ENCODE measurements at regions not wholly inside any gene's neighbourhood (a gene's known extent, or its start where the extent isn't known, plus 50 kb on each side); places are given as distances from the start of the nearest gene placed in this dataset.

DNA sequence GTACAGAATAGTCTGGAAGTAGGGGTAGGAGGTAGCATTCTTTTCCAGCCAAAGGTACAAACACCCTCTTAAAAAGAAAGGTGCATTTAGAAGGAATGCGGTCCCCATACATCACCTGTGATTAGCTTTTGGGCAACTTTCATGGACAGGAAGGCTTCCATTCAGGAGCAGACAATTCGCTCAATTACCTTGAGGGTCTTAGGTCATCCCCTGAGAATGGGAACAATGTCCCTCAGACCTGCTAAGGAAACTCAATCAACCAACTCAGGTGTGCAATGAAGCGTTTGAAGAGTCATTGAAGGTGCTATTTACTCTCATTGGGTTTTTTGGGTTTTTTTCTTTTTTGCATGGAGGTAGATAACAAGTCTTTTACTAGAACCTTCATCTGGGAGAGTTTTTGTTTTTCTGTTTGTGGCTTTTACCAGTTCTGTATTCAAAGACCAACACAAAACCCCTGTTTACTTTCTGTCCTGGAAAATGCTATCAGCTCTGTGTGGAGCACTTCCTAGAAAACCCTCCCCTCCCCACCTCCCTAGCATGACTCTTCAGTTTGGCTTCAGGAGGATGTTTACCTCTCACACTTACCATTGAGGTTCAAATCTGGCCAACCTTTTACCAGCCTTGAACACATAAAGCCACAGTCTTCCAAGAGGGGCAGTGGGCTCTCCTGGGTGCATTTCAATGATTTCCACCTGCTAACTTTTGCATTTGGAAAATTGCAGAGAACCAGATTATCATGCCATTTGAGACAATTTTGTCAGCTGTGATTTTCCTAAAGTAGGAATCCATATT, 271.2 kb upstream of the PRDM1 start:
- no peak for DNase-seq (ENCODE audit: low spot score)

DNA sequence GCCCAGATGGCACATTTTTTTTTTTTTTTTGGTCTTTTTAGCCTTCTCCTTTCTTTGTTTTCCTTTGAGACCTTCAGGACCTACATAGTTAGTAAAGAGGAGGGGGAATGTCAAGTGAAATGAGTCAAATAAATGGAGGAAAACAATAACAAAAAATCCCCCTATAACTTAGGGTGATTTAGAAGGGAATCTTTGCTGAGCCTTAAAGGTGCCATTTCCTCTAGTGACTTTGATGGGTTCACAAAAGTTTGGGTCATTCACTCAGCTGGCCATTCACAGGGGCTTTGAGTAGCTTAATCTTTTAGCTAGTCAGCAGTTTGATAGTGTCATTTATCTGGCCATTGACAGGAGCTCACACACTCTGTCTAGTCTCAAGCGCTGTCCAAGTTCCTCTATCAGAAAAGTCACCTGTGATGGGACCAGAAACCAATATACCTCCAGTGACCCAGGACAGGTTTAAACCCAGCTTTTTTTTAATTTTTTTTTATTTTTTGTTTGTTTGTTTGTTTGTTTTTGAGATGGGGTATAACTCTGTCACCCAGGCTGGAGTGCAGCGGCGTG, 275.1 kb upstream of the PRDM1 start:
- no peak for DNase-seq (ENCODE audit: low spot score)

DNA sequence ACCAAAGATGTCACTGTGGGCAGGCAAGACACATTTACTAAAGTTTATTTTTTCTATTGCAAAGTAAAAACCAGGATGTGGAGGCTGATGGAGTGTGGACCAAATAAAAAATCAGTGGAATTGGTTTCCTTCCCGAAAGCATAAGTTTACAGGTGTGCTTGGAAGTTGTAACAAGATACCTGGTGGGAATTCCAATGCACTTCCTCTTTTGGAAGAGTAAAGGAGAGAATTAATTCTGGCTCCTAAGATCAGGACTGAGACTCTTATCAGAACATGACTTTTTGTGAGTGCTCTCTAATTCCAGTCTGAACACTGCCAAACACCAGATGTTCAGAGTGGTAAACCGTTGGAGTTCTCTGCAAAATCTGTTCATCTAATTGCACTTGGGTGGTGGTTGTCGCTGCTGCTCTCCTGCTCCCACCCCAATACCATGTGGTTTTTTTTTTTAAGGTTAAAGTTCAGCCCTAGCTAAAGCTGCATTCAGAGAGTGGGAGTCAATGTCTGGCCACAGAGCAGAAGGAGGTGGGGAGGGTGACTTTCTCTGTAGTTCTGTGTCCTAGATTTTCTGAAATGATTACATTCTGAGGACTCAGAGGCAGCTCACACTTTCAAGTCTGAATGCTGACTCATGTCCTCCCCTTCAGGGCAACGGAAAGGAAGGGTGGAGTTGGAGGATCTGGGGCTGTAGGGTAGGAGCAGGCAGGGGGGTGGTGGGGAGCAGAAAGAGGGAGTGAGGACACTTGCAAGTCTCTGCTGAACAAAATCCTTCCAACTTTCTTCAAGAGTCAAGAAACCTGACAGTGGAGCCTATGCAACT, 275.8 kb upstream of the PRDM1 start:
- peak; percentile 74 for DNase-seq (ENCODE audit: low spot score)

DNA sequence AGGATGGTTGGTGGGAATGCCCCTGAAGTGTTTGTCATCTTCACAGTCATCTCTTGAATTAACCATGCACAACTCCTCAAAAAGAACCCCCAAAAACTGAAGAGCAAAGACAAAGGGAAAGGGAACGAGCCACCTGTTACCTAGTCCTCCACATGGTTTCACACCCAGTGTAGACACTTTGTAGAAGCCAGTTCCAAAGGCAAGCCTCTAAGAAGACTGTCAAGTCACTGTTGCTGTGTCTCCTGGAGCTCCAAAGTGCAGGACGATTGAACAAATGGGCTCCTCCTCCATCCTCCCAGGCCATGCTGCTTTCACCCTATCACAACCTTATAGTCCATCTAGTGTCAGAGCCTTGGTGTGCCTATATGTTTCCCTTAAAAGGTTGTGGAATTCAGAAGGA, 277.6 kb upstream of the PRDM1 start:
- no peak for DNase-seq (ENCODE audit: low spot score)

DNA sequence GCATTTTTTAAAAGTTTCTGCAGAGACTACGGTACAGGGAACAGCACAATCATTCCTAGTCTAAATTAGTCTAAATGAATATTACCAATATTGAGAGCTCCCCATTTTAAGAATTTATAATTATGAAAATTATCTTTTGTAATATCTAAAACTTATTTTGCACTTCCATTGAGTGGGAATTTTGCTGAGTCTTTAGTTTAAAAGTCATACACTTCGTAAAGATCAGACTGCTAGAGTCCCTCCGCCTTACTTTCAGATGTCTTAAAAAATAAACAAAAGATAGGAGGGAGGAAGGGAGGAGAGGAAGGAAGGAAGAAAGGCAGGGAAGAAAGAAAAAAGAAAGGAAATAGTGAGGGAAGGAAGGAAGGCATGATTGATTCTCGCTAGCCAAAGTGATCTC, 278.2 kb upstream of the PRDM1 start:
- DNase-seq (ENCODE audit: low spot score): no peak

DNA sequence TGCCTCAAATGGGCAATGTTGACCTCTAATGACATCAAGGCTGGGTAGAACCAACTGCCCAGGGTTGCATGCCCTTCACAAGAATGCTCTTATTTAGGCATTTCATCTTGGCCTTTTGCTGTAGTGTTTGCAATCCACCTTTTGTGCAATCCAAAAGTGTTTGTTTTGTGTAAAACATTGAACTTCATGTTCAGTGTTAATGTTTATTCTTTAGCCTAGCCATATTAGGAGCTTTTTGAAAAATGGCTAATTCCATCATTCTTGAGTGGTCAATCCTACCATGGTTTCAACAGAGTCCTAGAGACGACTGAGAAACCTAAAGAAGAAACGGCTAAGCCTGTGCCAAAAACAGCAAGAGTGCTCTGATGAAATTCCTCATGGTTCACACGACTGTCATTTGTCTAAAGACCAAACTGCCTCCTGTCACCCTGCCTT, 279.6 kb upstream of the PRDM1 start:
- no peak for DNase-seq (ENCODE audit: low spot score)

DNA sequence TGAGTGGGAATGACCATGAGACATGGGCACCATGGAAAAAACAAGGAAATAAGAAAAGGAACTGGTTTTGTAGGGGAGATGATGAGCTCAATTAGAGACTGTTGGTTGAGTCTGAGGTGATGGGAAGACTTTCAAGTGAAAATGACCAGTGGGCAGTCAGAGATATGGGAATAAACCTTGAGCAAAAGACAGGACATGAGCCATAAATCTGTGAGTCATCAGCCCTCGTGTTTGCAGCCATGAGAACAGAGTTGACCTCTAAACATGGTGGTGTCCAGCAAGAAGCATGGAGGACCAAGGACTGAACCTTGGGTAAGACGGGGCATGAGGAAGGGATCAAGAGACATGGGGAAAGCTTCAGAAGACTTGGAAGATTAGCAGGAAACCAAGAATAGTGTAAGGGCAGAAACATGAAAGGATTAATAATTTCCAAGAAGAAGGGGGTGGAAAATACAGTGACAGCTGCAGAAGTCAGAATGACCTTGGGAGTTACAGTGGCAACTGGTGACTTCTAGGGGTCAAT, 280.6 kb upstream of the PRDM1 start:
- DNase-seq (ENCODE audit: low spot score): no peak

DNA sequence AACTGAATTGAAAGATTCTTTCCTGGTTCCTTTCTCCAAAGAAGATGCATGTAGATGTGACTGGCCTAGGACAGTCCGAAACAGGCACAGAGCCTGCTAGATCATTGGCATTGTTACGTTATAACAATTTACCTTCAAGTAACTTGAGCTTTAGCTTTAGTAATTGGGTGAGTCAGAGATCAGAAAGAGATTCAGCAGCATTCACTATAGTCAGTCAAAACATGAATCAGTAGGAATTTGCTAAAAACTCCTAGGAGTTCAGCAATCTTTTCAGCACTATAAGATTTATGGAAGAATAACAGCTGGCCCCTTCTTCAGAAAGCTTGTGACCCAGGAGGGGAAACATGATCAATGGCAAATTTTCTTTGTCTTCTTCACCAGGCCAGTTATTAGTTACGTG, 281.7 kb upstream of the PRDM1 start:
- DNase-seq (ENCODE audit: low spot score): peak; percentile 43

DNA sequence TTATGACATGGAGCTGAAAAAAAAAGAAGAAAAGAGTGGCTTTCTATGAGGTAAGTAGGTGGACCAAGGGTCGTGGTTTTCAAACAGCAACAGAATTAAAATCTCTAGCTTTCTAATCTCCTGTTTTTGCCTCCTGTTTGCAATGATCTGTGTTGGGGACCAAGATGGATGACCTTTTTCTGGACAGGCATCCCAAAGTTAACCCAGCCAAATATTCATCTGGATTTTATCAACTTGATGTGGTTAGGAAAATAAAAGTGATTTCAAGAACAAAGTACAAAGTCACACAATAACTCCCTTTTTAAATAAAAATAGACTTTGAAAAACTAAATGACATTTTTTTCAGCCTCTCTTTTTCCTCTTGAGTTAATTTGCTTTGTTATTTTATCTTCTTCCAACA, 282.1 kb upstream of the PRDM1 start:
- no peak for DNase-seq (ENCODE audit: low spot score)

DNA sequence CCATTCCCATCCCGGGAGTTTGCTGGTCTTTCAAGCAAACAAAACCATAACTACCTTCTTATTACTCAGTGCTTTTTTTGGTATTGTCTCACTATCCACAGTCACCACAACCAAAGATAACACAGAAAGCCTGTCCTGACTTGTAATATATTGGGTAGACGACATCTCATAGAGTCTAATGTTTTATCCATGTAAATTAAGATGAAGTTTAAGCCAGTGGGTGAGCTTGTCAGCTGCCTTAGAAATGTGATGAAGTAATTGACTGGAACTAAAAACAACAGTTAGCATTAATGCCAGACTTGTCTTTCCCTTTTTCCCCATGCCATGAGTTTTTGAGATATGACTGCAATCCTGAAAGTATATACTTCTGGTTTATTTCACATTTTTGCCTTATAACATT, 282.7 kb upstream of the PRDM1 start:
- peak; percentile 18 for DNase-seq (ENCODE audit: low spot score)

DNA sequence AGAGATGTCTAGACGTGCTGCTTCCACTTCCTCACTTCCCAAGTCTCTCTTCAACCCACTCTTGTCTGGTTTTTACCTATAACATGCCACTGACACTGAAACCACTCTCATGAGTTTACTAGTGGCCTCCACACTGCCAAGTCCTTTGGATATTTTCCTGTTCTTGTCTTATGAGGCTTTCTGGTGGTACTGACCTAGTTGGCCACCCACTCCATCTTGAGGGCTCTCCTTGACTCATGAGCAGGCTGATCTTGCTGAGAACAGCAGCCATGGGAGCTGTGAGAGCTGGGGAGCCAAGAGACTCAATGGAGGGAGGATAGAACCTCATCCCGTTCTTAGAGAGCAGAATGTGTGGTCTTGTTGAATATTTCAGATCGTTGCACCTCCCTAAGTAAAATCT, 283.4 kb upstream of the PRDM1 start:
- DNase-seq (ENCODE audit: low spot score): no peak

DNA sequence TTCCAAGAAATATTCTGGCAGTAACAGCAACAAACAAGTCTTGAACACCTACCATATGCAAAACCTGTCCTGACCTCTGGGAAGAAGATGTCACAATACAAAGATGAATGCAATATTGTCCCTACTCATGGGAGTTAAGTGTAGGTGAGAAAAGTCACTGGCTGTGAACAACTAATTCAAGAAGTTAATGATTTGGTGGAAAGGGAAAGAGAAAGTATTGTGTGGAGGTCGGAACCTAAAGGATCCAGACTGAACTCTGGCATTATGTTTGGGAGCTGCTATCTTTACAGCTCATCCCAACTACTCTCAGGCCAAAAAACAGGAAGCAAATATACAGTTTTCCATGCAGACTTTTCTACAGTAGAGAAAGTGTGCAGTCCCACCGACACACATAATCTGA, 285.3 kb upstream of the PRDM1 start:
- DNase-seq (ENCODE audit: low spot score): no peak

DNA sequence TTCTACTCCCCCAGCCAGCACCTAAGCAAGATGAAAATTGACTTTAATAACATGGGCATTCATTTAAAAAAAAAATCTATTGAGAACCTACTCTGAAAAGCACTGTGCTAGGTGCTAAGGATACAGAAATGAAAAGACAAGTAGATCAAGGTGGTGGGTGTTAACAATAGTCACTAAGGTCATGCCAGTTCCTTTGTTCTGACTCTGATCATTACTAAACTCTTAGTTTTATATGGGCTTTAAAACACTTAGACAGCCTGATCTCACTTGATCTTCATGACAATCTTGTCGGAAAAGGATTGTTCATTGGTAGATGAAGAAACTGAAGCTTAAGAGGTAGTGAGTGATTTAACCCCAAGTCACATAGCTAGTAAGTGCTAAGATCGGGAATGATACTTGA, 285.7 kb upstream of the PRDM1 start:
- no peak for DNase-seq (ENCODE audit: low spot score)

DNA sequence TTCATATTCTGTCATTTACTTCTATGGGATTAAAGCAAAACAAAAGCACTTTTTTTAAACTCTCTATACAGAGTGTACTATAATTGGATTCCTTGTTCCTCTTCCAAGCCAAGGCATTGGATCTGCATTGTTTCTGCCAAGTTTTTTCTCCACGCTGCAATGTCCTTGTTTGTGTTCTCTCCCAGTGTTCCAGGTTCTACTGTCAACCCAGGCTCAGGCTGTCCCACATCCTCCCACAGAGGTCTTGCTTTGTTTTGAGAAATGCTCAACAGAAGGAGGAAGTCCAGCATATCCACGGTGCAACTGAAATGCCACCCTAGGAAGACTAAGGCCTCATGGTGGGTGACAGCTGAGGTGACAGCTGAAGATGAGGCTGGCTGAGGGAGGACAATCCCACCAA, 287.1 kb upstream of the PRDM1 start:
- peak; percentile 12 for DNase-seq (ENCODE audit: low spot score)

DNA sequence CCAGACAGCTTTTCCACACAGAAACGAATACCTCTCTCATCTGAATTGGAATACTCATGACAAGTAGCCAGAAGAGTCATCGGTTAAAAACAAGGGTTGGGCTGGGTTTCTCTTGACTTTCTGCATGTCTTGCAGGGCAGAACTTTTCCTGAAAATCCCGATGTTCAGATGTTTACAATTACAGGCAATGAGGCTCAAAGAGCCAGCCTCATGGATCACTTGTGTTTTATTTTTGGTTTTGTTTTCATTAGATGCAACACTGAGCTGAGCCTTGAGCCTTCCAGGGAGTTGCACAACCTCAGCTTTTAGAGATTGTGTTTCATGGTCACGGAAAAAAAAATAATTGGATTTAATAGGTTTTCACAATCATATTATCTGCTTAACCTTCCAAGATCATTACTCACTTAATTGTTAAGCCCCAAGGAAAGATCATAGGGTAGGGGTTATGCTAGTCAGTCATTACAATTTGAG, 288.1 kb upstream of the PRDM1 start:
- peak; percentile 76 for DNase-seq (ENCODE audit: low spot score)

DNA sequence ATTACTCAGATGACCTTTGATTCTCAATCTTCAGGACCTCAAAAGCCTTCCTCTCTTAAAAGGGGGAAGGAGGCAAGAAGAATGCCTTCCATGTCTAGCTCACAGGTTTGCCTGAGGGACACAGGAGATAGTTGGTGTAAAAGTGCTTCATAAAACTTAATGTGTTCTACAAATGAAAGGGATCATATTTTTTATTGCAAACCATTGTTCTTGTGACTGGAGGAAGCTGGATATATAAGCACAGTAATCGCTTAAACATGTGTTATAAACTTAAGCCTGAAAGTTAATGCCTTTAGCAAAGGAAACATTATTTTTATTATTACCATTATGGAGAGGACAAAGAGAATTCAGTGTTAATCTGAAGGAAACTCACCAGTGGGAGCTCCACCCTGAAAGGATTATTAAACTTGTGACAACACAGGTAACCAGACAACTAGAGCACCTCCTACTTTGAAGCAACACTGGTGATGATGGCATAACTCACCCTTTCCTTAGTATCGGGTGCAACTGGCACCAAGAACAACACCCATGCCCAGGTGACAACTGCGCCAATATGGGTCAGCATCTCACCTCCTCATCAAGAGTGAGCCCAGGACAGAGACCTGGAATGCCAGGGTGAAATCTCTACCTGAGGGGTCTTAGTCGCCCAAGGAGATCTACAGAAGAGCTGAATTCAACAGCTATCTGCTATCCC, 288.7 kb upstream of the PRDM1 start:
- no peak for DNase-seq (ENCODE audit: low spot score)

DNA sequence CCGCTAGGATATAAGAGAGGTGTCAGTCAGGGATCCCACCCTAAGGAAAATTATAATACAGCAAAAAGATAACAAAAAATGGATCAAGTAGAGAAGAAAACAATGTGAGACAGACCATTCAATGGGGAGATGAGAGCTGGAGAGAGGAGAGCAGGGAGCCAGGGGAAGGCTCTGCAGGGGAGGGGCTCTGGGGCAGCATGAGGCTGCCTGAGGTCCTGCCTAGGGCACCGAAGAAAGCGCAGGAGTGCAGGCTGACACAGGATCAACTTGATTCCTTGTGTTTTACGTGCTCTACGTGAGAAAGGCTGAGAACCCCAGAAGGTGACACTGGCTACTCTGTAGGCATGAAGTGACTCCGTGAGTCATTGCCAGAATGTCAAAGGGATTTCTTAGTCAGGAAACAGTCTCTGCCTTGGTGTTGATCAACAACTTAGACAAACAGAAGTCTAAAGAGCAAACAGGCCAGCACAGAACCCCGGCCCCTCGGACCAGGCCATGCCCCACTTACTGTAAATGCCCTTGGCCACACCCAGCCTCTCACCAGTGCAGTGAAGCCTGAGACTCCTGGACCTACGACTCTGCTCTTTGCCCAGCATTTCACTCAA, 290.1 kb upstream of the PRDM1 start:
- DNase-seq (ENCODE audit: low spot score): no peak

DNA sequence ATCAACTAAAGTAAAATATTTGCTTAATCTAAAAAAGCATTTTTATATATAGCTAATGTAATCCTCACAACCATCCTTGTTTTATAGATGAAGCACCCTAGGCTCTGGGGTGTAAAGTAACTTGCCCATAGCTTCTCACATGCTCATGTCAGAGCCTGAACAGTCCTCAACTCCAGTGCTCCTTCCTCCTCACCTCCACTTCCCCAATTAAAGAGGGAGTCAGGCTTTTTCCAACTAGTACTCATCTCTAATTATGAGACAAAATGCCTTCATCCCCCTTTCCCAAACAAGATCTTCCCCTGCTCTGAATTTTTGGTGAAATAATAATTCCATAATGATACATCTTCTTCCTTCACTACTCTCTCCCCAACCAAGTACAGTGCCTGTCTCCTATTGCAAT, 290.8 kb upstream of the PRDM1 start:
- DNase-seq (ENCODE audit: low spot score): no peak

DNA sequence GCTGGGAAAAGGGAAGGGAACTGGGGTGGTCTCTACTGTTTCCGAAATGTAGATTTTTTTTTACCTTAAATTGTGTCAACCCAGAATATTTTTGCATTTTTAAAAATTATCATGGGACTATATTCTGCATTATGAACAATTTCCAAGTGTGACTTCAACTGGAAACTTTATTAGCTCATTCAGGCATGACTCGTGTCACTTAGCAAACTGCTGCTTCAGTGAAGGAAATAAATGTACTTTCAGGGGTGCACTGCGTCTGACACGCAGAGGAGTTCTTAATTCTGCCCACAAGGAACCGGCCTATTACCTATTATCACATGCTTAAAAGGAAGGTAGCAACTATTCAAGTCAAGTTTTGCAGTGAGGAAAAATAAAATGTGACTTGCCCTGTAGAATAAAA, 291.3 kb upstream of the PRDM1 start:
- no peak for DNase-seq (ENCODE audit: low spot score)

DNA sequence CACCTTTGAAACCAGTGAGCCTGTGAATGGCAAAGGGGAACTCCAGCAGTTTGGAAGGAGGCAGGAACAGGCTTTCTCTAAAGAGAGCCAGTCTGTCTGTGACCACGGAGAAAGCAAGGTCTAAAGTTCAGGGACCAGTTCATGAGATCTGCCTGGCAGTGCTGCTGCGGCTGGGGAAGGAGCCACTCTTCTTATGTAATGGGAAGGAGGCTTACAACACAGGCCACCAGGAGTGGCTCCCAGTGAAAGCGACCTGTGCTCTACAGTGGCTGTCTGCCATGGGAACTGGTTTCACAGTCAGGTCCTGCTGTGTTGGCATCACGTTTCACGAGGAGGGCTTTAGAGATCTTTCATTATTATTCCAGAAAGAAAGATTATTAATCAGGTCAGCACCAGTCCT, 291.9 kb upstream of the PRDM1 start:
- DNase-seq (ENCODE audit: low spot score): peak; percentile 20

DNA sequence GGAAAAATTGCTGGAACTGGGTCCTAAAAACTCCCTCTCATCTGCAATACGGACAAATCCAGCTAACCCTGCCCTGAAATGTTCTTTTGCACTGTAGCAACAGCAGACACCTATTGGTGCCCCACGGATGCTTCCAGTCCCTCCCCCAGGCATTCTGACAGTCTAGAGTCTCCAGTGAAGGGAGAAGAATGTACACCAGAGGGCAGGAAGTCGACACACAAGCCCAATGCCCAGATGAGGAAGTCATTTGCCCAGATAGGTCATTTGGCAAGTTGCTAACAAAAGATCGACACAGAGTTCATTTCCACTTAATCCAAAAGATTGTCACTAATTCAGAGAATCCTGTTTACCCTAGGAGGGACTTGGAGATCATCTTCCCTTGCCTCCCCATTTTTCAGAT, 293.0 kb upstream of the PRDM1 start:
- DNase-seq (ENCODE audit: low spot score): no peak
